ENCODE measurements at regions not wholly inside any gene's neighbourhood (a gene's known extent, or its start where the extent isn't known, plus 50 kb on each side); places are given as distances from the start of the nearest gene placed in this dataset.

DNA sequence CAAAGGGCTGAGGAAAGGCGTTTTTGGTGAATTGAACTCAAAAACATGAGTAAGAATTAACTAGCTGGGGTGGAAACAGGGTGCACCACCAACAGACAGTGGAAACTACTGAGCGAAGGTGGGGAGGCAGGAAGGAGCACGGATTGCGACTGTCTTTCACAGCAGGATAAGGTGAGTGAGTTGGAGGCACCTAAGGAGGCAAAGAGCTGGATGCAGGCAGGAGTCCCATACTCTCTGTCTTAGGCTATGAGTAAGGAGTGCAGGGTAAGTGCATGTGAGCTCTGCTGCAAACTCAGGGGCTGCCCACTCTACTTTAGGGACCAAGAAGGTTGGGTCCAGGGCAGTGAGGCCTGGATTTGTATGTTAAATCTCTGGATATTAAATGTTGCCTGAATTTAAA is 333.1 kb upstream of the ZNF521 start (continued):
- TF ChIP-seq BCL3 (IDR thresholded peaks at IDR 0.05) (no peak), CHD4 (IDR thresholded peaks at IDR 0.05; ENCODE audit: borderline replicate concordance) (no peak), RARB (CRISPR knock-in tag; IDR thresholded peaks at IDR 0.05) (no peak), JUN (IDR thresholded peaks at IDR 0.05) (no peak), HDAC2 (IDR thresholded peaks at IDR 0.05) (no peak), HOXB13 (CRISPR knock-in tag; IDR thresholded peaks at IDR 0.05; ENCODE audit: low read depth) (no peak)

GRCh38 chr18:25679491-25679890 is 327.5 kb upstream of the ZNF521 start:
- H3K4me1 ChIP-seq, result no peaks in the 10 kb centered on the region
- ATAC-seq, result no peak
- H3K9me3 ChIP-seq, result no peaks in the 10 kb centered on the region
- H3K4me3 ChIP-seq, result no peak overlapping the region
- H3K27ac ChIP-seq, result no peak overlapping the region
- DNase-seq (ENCODE audit: low read depth in 1 of 2, low spot score in 1 of 2), result no peak
- FAIRE-seq, result no peak
- 0% methylated on average over 2 of the region's 2 CpGs for WGBS (ENCODE audit: missing lambda C conversion rate)
- H3K4me2 ChIP-seq, result no peak overlapping the region
- no peak for TF ChIP-seq MYC (IDR thresholded peaks at IDR 0.05; ENCODE audit: borderline replicate concordance, low read length)
- no peak for TF ChIP-seq E2F6 (IDR thresholded peaks at IDR 0.05; ENCODE audit: borderline replicate concordance, low read depth)
- TF ChIP-seq RAD21 (conservative IDR thresholded peaks at IDR 0.05 in 1 of 2, IDR thresholded peaks at IDR 0.05 in 1 of 2), result no peak
- ChIA-PET POLR2A (no interaction called here), CTCF (no interaction called here)

- TF ChIP-seq GATA3 (IDR thresholded peaks at IDR 0.05; ENCODE audit: borderline replicate concordance), result no peak
- no peak for TF ChIP-seq POLR2AphosphoS2 (conservative IDR thresholded peaks at IDR 0.05; ENCODE audit: low read length)
- no peak for TF ChIP-seq MAZ (IDR thresholded peaks at IDR 0.05; ENCODE audit: borderline replicate concordance, low read depth, low read length)
- TF ChIP-seq RAD21 (conservative IDR thresholded peaks at IDR 0.05 in 1 of 2, IDR thresholded peaks at IDR 0.05 in 1 of 2), result no peak
- TF ChIP-seq BCL3 (IDR thresholded peaks at IDR 0.05), result no peak
- no peak for TF ChIP-seq CBX8 (IDR thresholded peaks at IDR 0.05)
- no peak for TF ChIP-seq E2F6 (IDR thresholded peaks at IDR 0.05; ENCODE audit: borderline replicate concordance, low read depth)
- TF ChIP-seq, protein P1, sequence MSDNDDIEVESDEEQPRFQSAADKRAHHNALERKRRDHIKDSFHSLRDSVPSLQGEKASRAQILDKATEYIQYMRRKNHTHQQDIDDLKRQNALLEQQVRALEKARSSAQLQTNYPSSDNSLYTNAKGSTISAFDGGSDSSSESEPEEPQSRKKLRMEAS (IDR thresholded peaks at IDR 0.05), result no peak
- TF ChIP-seq HOXA7 (CRISPR knock-in tag; IDR thresholded peaks at IDR 0.05), result no peak
- TF ChIP-seq RFX5 (IDR thresholded peaks at IDR 0.05), result no peak
- TF ChIP-seq NFE2L2 (conservative IDR thresholded peaks at IDR 0.05; ENCODE audit: low read length), result no peak
- no peak for TF ChIP-seq PHF8 (IDR thresholded peaks at IDR 0.05; ENCODE audit: borderline replicate concordance, low read depth)
- TF ChIP-seq HOXB5 (CRISPR knock-in tag; IDR thresholded peaks at IDR 0.05), result no peak
- ChIA-PET CTCF (no interaction called here), POLR2A (no interaction called here)
- H3K9me3 ChIP-seq, result no peaks in the 10 kb centered on the region
- H3K4me2 ChIP-seq, result no peak overlapping the region
- H3K27ac ChIP-seq, result no peak overlapping the region
- no peak for DNase-seq (ENCODE audit: low read depth in 1 of 2, low spot score in 1 of 2)
- H3K4me1 ChIP-seq, result no peaks in the 10 kb centered on the region
- H3K4me3 ChIP-seq, result no peak overlapping the region
- ATAC-seq, result no peak
- FAIRE-seq, result no peak
- 3% methylated on average over 4 of the region's 4 CpGs for WGBS (ENCODE audit: missing lambda C conversion rate)
Observed at GRCh38 chr18:25678221-25678620, 326.3 kb upstream of the ZNF521 start.

All from A549 (cell line).